ENCODE measurements at regions not wholly inside any gene's neighbourhood (a gene's known extent, or its start where the extent isn't known, plus 50 kb on each side); places are given as distances from the start of the nearest gene placed in this dataset.

- no peaks in the 10 kb centered on the region for H3K27me3 ChIP-seq (replicated peaks)
- H3K27ac ChIP-seq: no peak overlapping the region
These were observed 1231.6 kb upstream of the CDH9 start for GRCh38 chr5:28269978-28270377.

GRCh38 chr5:28265877-28266276 lies 1227.5 kb upstream of the CDH9 start:
- no peaks in the 10 kb centered on the region for H3K36me3 ChIP-seq (replicated peaks)
- H3K27me3 ChIP-seq (replicated peaks): no peaks in the 10 kb centered on the region
- in situ Hi-C loops (cut with HindIII; ENCODE audit: low pct_ligation_motif_present, low sequenced_read_pairs): no loop called here
- DNase-seq: no peak
- no peak overlapping the region for H3K27ac ChIP-seq
- H3K4me3 ChIP-seq (ENCODE audit: low read depth, low read length): no peak overlapping the region
- no peak for TF ChIP-seq CTCF (IDR thresholded peaks at IDR 0.05; ENCODE audit: low read depth, low read length, missing control alignments)

More at GRCh38 chr5:28269978-28270377, 1231.6 kb upstream of the CDH9 start:
- no peak for TF ChIP-seq CTCF (IDR thresholded peaks at IDR 0.05; ENCODE audit: low read depth, low read length, missing control alignments)
- Histone ChIP-seq H3K4me3 (ENCODE audit: low read depth, low read length) (no peak overlapping the region), H3K36me3 (replicated peaks) (no peaks in the 10 kb centered on the region)
- in situ Hi-C loops (cut with HindIII; ENCODE audit: low pct_ligation_motif_present, low sequenced_read_pairs): no loop called here
- DNase-seq: no peak

GRCh38 chr5:28254846-28255245 lies 1216.5 kb upstream of the CDH9 start:
- H3K27ac ChIP-seq: no peak overlapping the region
- TF ChIP-seq CTCF (IDR thresholded peaks at IDR 0.05; ENCODE audit: low read depth, low read length, missing control alignments): no peak
- in situ Hi-C loops (cut with HindIII; ENCODE audit: low pct_ligation_motif_present, low sequenced_read_pairs): no loop called here
- DNase-seq: no peak
- no peaks in the 10 kb centered on the region for H3K27me3 ChIP-seq (replicated peaks)
- H3K4me3 ChIP-seq (ENCODE audit: low read depth, low read length): no peak overlapping the region
- no peaks in the 10 kb centered on the region for H3K36me3 ChIP-seq (replicated peaks)

- H3K36me3 ChIP-seq (replicated peaks): no peaks in the 10 kb centered on the region
- in situ Hi-C loops (cut with HindIII; ENCODE audit: low pct_ligation_motif_present, low sequenced_read_pairs): no loop called here
These were observed 1215.0 kb upstream of the CDH9 start for GRCh38 chr5:28253431-28253830.

GRCh38 chr5:28249771-28250415 lies 1211.5 kb upstream of the CDH9 start:
- H3K27ac ChIP-seq: no peak overlapping the region
- in situ Hi-C loops (cut with HindIII; ENCODE audit: low pct_ligation_motif_present, low sequenced_read_pairs): no loop called here
- no peak for DNase-seq
- no peak overlapping the region for H3K4me3 ChIP-seq (ENCODE audit: low read depth, low read length)
- no peak for TF ChIP-seq CTCF (IDR thresholded peaks at IDR 0.05; ENCODE audit: low read depth, low read length, missing control alignments)
- no peaks in the 10 kb centered on the region for H3K36me3 ChIP-seq (replicated peaks)
- no peaks in the 10 kb centered on the region for H3K27me3 ChIP-seq (replicated peaks)

More at GRCh38 chr5:28253431-28253830, 1215.0 kb upstream of the CDH9 start:
- DNase-seq: no peak
- no peak overlapping the region for H3K4me3 ChIP-seq (ENCODE audit: low read depth, low read length)
- no peak for TF ChIP-seq CTCF (IDR thresholded peaks at IDR 0.05; ENCODE audit: low read depth, low read length, missing control alignments)
- no peaks in the 10 kb centered on the region for H3K27me3 ChIP-seq (replicated peaks)
- H3K27ac ChIP-seq: no peak overlapping the region

All from brain microvascular endothelial cell (primary cell).